ENCODE measurements at regions not wholly inside any gene's neighbourhood (a gene's known extent, or its start where the extent isn't known, plus 50 kb on each side); places are given as distances from the start of the nearest gene placed in this dataset.

GRCh38 chr21:39065917-39066316, 117.3 kb downstream of the PSMG1 start:
- TF ChIP-seq CTCF (IDR thresholded peaks at IDR 0.05) (no peak), POLR2A (IDR thresholded peaks at IDR 0.05) (no peak), EP300 (IDR thresholded peaks at IDR 0.05) (no peak)
